Hematopoietic multipotent progenitor cell treated with erythropoietin and hydrocortisone succinate and interleukin-3 and kit ligand, for 6 days (in vitro differentiated cells): ENCODE measurements at regions not wholly inside any gene's neighbourhood (a gene's known extent, or its start where the extent isn't known, plus 50 kb on each side); places are given as distances from the start of the nearest gene placed in this dataset.
"Not testable (repeated sequence)": the region's sequence is repeated elsewhere in the genome, so short reads cannot be mapped to it uniquely, and the experiment has no call there.

Experiments
- DNase-seq: peaks from one replicate; pipeline ENCODE4 v3.0.0-alpha.2; 2015

GRCh38 chr10:34013235-34013634, 678.8 kb upstream of the NRP1 start:
- DNase-seq, result no peak

GRCh38 chr10:34010891-34011290, 676.4 kb upstream of the NRP1 start:
- DNase-seq, result peak; percentile 44

GRCh38 chr10:34010228-34010627, 675.8 kb upstream of the NRP1 start:
- DNase-seq, result not testable (repeated sequence)

- no peak for DNase-seq
These were observed 674.2 kb upstream of the NRP1 start for GRCh38 chr10:34008656-34009055.

GRCh38 chr10:34006471-34006870, 672.0 kb upstream of the NRP1 start:
- DNase-seq, result no peak

- no peak for DNase-seq
These were observed 669.1 kb upstream of the NRP1 start for GRCh38 chr10:34003561-34003960.

GRCh38 chr10:34002896-34003295, 668.4 kb upstream of the NRP1 start:
- no peak for DNase-seq

- no peak for DNase-seq
These were observed 667.4 kb upstream of the NRP1 start for GRCh38 chr10:34001831-34002230.

GRCh38 chr10:34001087-34001580, 666.7 kb upstream of the NRP1 start:
- DNase-seq, result peak; percentile 3

- no peak for DNase-seq
These were observed 659.5 kb upstream of the NRP1 start for GRCh38 chr10:33993917-33994316.

GRCh38 chr10:33991924-33992323, 657.5 kb upstream of the NRP1 start:
- no peak for DNase-seq

GRCh38 chr10:33986515-33986914, 652.0 kb upstream of the NRP1 start:
- DNase-seq, result no peak

- no peak for DNase-seq
These were observed 651.5 kb upstream of the NRP1 start for GRCh38 chr10:33986016-33986415.

GRCh38 chr10:33982995-33983394, 648.5 kb upstream of the NRP1 start:
- DNase-seq, result no peak

GRCh38 chr10:33981301-33981700, 646.8 kb upstream of the NRP1 start:
- DNase-seq, result no peak

GRCh38 chr10:33979195-33979594, 644.7 kb upstream of the NRP1 start:
- DNase-seq, result no peak

GRCh38 chr10:33975481-33975880, 641.0 kb upstream of the NRP1 start:
- no peak for DNase-seq

- no peak for DNase-seq
These were observed 640.6 kb upstream of the NRP1 start for GRCh38 chr10:33974976-33975478.

- DNase-seq, result no peak
These were observed 634.5 kb upstream of the NRP1 start for GRCh38 chr10:33968983-33969382.

GRCh38 chr10:33967606-33968120, 633.2 kb upstream of the NRP1 start:
- DNase-seq, result no peak

GRCh38 chr10:33966946-33967345, 632.5 kb upstream of the NRP1 start:
- DNase-seq, result no peak

GRCh38 chr10:33965795-33966581, 631.5 kb upstream of the NRP1 start:
- DNase-seq, result peak; percentile 1

GRCh38 chr10:33963729-33964128, 629.3 kb upstream of the NRP1 start:
- no peak for DNase-seq

GRCh38 chr10:33956322-33956721, 621.9 kb upstream of the NRP1 start:
- not testable (repeated sequence) for DNase-seq

GRCh38 chr10:33955676-33956075, 621.2 kb upstream of the NRP1 start:
- DNase-seq, result no peak
